ENCODE measurements at regions not wholly inside any gene's neighbourhood (a gene's known extent, or its start where the extent isn't known, plus 50 kb on each side); places are given as distances from the start of the nearest gene placed in this dataset.

GRCh38 chr20:36824142-36824940 lies 50.8 kb upstream of the DSN1 start:
- H3K4me3 Mint-ChIP-seq = no peak overlapping the region
- no peak overlapping the region for H2AFZ ChIP-seq
- H4K20me1 ChIP-seq (replicated peaks; ENCODE audit: insufficient read depth) = no peaks in the 10 kb centered on the region
- H3K27ac Mint-ChIP-seq = no peak overlapping the region
- H3K9me3 Mint-ChIP-seq = no peaks in the 10 kb centered on the region
- H3K4me2 ChIP-seq = no peak overlapping the region
- TF ChIP-seq CTCF (conservative IDR thresholded peaks at IDR 0.05; ENCODE audit: low read depth in 2 of 2) (no peak), ZNF462 (CRISPR knock-in tag; IDR thresholded peaks at IDR 0.05) (no peak), JUNB (IDR thresholded peaks at IDR 0.05; ENCODE audit: unreplicated experiment) (no peak), POLR2AphosphoS5 (IDR thresholded peaks at IDR 0.05; ENCODE audit: low read depth) (no peak), EZH2 (IDR thresholded peaks at IDR 0.05; ENCODE audit: low read depth, unreplicated experiment) (no peak), ZNF331 (CRISPR knock-in tag; IDR thresholded peaks at IDR 0.05; ENCODE audit: low read depth) (no peak), ZNF114 (CRISPR knock-in tag; IDR thresholded peaks at IDR 0.05) (no peak), EZH2phosphoT487 (IDR thresholded peaks at IDR 0.05; ENCODE audit: unreplicated experiment) (no peak), NANOG (IDR thresholded peaks at IDR 0.05; ENCODE audit: borderline replicate concordance) (no peak), STAT1 (IDR thresholded peaks at IDR 0.05; ENCODE audit: unreplicated experiment) (no peak), CREB1 (CRISPR knock-in tag; IDR thresholded peaks at IDR 0.05; ENCODE audit: low read depth) (no peak)
- TF ChIP-seq, protein P1, sequence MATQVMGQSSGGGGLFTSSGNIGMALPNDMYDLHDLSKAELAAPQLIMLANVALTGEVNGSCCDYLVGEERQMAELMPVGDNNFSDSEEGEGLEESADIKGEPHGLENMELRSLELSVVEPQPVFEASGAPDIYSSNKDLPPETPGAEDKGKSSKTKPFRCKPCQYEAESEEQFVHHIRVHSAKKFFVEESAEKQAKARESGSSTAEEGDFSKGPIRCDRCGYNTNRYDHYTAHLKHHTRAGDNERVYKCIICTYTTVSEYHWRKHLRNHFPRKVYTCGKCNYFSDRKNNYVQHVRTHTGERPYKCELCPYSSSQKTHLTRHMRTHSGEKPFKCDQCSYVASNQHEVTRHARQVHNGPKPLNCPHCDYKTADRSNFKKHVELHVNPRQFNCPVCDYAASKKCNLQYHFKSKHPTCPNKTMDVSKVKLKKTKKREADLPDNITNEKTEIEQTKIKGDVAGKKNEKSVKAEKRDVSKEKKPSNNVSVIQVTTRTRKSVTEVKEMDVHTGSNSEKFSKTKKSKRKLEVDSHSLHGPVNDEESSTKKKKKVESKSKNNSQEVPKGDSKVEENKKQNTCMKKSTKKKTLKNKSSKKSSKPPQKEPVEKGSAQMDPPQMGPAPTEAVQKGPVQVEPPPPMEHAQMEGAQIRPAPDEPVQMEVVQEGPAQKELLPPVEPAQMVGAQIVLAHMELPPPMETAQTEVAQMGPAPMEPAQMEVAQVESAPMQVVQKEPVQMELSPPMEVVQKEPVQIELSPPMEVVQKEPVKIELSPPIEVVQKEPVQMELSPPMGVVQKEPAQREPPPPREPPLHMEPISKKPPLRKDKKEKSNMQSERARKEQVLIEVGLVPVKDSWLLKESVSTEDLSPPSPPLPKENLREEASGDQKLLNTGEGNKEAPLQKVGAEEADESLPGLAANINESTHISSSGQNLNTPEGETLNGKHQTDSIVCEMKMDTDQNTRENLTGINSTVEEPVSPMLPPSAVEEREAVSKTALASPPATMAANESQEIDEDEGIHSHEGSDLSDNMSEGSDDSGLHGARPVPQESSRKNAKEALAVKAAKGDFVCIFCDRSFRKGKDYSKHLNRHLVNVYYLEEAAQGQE (IDR thresholded peaks at IDR 0.05; ENCODE audit: unreplicated experiment) = no peak
- TF ChIP-seq, protein P2, sequence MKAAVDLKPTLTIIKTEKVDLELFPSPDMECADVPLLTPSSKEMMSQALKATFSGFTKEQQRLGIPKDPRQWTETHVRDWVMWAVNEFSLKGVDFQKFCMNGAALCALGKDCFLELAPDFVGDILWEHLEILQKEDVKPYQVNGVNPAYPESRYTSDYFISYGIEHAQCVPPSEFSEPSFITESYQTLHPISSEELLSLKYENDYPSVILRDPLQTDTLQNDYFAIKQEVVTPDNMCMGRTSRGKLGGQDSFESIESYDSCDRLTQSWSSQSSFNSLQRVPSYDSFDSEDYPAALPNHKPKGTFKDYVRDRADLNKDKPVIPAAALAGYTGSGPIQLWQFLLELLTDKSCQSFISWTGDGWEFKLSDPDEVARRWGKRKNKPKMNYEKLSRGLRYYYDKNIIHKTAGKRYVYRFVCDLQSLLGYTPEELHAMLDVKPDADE (IDR thresholded peaks at IDR 0.05) = no peak
- DNase-seq (ENCODE audit: low spot score) (no peak), ATAC-seq (no peak)
- no peak overlapping the region for H3K27ac ChIP-seq (ENCODE audit: low read depth)
- H3K36me3 Mint-ChIP-seq (ENCODE audit: low read depth) = peaks cover 29% of the 10 kb centered on the region
- no peaks in the 10 kb centered on the region; the same call in 1 of the 2 replicates for H3K36me3 ChIP-seq (ENCODE audit: insufficient read depth)
- H3F3A ChIP-seq (replicated peaks; ENCODE audit: low read depth) = 0 out of 2 replicates have a peak, but pooled peaks cover 5% of the 10 kb centered on the region
- H3K4me1 Mint-ChIP-seq = peaks cover 13% of the 10 kb centered on the region
- H3K9me2 ChIP-seq (ENCODE audit: insufficient read depth) = no peaks in the 10 kb centered on the region
- H3K4me3 ChIP-seq = no peak overlapping the region
- H3K27me3 Mint-ChIP-seq (ENCODE audit: insufficient read depth, low read depth, poor library complexity) = peaks cover 7% of the 10 kb centered on the region
- no peaks in the 10 kb centered on the region for H3K79me2 ChIP-seq (replicated peaks; ENCODE audit: insufficient read depth)
- H3K27me3 ChIP-seq (ENCODE audit: insufficient read depth) = no peaks in the 10 kb centered on the region
- H3K4me1 ChIP-seq (ENCODE audit: insufficient read depth) = peaks cover 13% of the 10 kb centered on the region
